CD8-positive, alpha-beta memory T cell (primary cell): ENCODE measurements at regions not wholly inside any gene's neighbourhood (a gene's known extent, or its start where the extent isn't known, plus 50 kb on each side); places are given as distances from the start of the nearest gene placed in this dataset.

Experiments used
- CTCF ChIA-PET: fragments of 350-600 bp; sonication (Branson Sonifier 250); formaldehyde crosslinking; loops from one replicate; lab custom pipeline; 2021; ENCODE audit warnings: antibody characterized with exemption; lab: Charles Lee
- POLR2A ChIA-PET: fragments of 350-600 bp; sonication (Branson Sonifier 250); formaldehyde crosslinking; loops from one replicate; lab custom pipeline; 2021; ENCODE audit warnings: antibody characterized with exemption; lab: Charles Lee
- DNase-seq, 5 donors: peaks; one replicate each; pipeline versions ENCODE4 v3.0.0 to v3.0.0-alpha.2; 2020 to 2022; ENCODE audit warnings: mixed read lengths in 1 of 5
- H3K27ac ChIP-seq: one replicate; pipeline ENCODE4 v1.7.0; 2013; ENCODE audit warnings: low read depth, mild to moderate bottlenecking, low read length, moderate library complexity
- H3K27me3 ChIP-seq: 2 replicates; pipeline ENCODE4 v1.7.0; 2013; ENCODE audit warnings: low read length, mild to moderate bottlenecking; ENCODE audit not compliant: insufficient read depth, poor library complexity, severe bottlenecking
- H3K36me3 ChIP-seq: 2 replicates; pipeline ENCODE4 v1.7.0; 2013; ENCODE audit warnings: mild to moderate bottlenecking, low read length, moderate library complexity; ENCODE audit not compliant: insufficient read depth
- H3K4me1 ChIP-seq: 2 replicates; pipeline ENCODE4 v1.7.0; 2013; ENCODE audit warnings: mild to moderate bottlenecking, low read length, moderate library complexity; ENCODE audit not compliant: insufficient read depth
- H3K4me3 ChIP-seq: 2 replicates; pipeline ENCODE4 v1.7.0; 2013; ENCODE audit warnings: mild to moderate bottlenecking, low read length
- H3K9me3 ChIP-seq: 2 replicates; pipeline ENCODE4 v1.7.0; 2013; ENCODE audit warnings: mild to moderate bottlenecking, low read length
- H3K27ac Mint-ChIP-seq, 8 donors: one replicate each; pipeline ENCODE4 v1.8.0; 2020 to 2021; ENCODE audit warnings: mixed read lengths in 8 of 8, mild to moderate bottlenecking in 6 of 8, inconsistent platforms in 3 of 8, moderate library complexity in 3 of 8
- H3K27me3 Mint-ChIP-seq, 2 donors: one replicate each; pipeline ENCODE4 v1.8.0; 2020 to 2021; ENCODE audit warnings: mixed read lengths in 2 of 2, mild to moderate bottlenecking in 1 of 2, moderate library complexity in 1 of 2
- H3K36me3 Mint-ChIP-seq, 3 donors: one replicate each; pipeline ENCODE4 v1.8.0; 2020 to 2021; ENCODE audit warnings: mixed read lengths in 3 of 3, inconsistent platforms in 1 of 3, mild to moderate bottlenecking in 1 of 3
- H3K4me1 Mint-ChIP-seq, 3 donors: one replicate each; pipeline ENCODE4 v1.8.0; 2020 to 2021; ENCODE audit warnings: mixed read lengths in 3 of 3, inconsistent platforms in 1 of 3, mild to moderate bottlenecking in 1 of 3
- H3K4me3 Mint-ChIP-seq, 7 donors: one replicate each; pipeline ENCODE4 v1.8.0; 2020 to 2021; ENCODE audit warnings: mixed read lengths in 7 of 7, mild to moderate bottlenecking in 6 of 7, moderate library complexity in 4 of 7, inconsistent platforms in 2 of 7
- H3K9me3 Mint-ChIP-seq, 5 donors: one replicate each; pipeline ENCODE4 v1.8.0; 2020 to 2022; ENCODE audit warnings: mixed read lengths in 5 of 5, mild to moderate bottlenecking in 3 of 5, moderate library complexity in 2 of 5, inconsistent platforms in 1 of 5

DNA sequence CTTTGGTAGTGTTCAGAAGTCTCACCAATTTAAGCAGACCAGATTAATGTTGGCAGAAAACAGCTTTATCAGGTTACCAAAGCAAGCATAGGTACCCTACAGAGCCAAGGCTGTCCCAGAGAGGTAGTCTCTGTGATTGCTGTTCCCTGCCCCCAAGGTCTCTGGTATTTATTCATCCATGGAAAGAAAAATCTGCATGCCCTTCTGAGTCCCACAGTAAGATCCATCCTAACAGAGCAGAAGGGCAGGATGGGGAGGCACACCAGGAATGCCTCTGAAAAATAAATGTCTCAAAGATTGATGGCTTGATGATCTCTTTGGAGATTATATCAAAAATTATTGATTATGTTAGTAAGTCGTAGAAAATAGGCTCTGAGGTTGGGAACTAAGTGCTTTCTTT lies 122.8 kb downstream of the FAT3 start:
- Histone ChIP-seq H3K4me3 (no peak overlapping the region), H3K4me1 (no peaks in the 10 kb centered on the region), H3K27ac (no peak overlapping the region), H3K9me3 (no peaks in the 10 kb centered on the region), H3K27me3 (no peaks in the 10 kb centered on the region), H3K36me3 (no peaks in the 10 kb centered on the region)
- H3K27ac Mint-ChIP-seq = no peak overlapping the region
- no peaks in the 10 kb centered on the region for H3K27me3 Mint-ChIP-seq
- no peaks in the 10 kb centered on the region for H3K4me1 Mint-ChIP-seq
- CTCF ChIA-PET = no interaction called here
- DNase-seq = no peak
- no peaks in the 10 kb centered on the region for H3K36me3 Mint-ChIP-seq
- no peak overlapping the region for H3K4me3 Mint-ChIP-seq
- POLR2A ChIA-PET = no interaction called here
- peaks cover 0 to 7% (median 0%) of the 10 kb centered on the region in 5 donors for H3K9me3 Mint-ChIP-seq

DNA sequence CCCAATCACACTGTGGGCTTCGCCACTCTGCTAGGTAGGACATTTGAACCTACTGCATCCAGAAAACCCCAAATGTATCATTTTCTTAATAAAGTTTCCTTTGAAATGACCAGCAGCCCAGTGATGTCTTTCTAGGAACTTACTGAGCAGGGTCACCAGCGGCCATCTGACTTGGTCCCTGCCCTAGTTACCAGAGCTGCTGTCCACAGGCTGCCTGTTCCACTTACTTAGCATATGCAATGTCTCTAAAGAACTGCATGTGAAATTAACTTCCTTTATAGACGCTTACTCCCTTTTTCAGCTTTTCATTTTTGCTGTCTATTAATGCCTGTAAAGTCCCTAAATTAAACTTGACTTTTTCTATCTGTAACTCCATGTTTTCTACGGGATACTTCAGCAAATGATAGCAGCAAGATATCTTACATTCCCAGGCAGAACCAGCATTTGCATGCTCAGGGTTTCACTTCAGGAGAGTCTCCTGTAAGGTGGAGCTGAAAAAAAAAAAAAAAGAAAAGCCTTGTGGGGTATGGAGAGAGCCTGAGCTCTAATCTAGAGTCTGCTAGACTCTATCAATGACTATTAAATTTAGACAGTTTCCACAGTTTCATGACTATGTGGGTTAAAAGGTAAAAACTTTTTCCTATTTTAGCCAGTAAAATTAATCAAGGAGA lies 125.0 kb downstream of the FAT3 start:
- no peaks in the 10 kb centered on the region for H3K36me3 Mint-ChIP-seq
- no peaks in the 10 kb centered on the region for H3K27me3 Mint-ChIP-seq
- no peak overlapping the region for H3K4me3 Mint-ChIP-seq
- H3K4me1 Mint-ChIP-seq = no peaks in the 10 kb centered on the region
- ChIA-PET POLR2A (no interaction called here), CTCF (no interaction called here)
- no peak for DNase-seq
- Histone ChIP-seq H3K27ac (no peak overlapping the region), H3K27me3 (no peaks in the 10 kb centered on the region), H3K36me3 (no peaks in the 10 kb centered on the region), H3K4me1 (no peaks in the 10 kb centered on the region), H3K4me3 (no peak overlapping the region), H3K9me3 (no peaks in the 10 kb centered on the region)
- no peak overlapping the region for H3K27ac Mint-ChIP-seq
- peaks cover 0 to 6% (median under 1%) of the 10 kb centered on the region in 5 donors for H3K9me3 Mint-ChIP-seq

DNA sequence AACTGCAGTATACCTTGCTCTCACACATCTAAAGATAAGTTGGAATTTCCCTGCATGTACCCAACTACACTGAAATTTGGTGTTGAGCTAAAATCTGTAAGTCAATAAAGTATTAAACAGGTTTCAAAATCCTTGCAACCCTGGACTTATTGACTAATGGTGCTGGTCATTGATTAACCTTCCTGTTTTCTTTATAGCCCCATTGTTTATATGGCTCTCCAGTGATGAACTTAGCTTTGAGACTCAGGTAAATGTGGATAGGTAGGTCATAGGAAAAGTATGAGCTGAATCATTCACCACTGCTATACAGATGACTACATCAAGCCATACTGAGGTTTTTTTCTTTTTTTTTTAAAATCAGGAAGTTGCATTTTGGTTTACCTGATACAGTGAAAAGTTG lies 132.7 kb downstream of the FAT3 start:
- Mint-ChIP-seq H3K27ac (no peak overlapping the region), H3K4me3 (no peak overlapping the region), H3K9me3 (peaks cover 0 to 6% (median 4%) of the 10 kb centered on the region in 5 donors), H3K4me1 (no peaks in the 10 kb centered on the region), H3K36me3 (no peaks in the 10 kb centered on the region), H3K27me3 (peaks cover 0 to 1% of the 10 kb centered on the region in 2 donors)
- no peak overlapping the region for H3K27ac ChIP-seq
- no peak for DNase-seq
- no peaks in the 10 kb centered on the region for H3K36me3 ChIP-seq
- no peaks in the 10 kb centered on the region for H3K4me1 ChIP-seq
- no peak overlapping the region for H3K4me3 ChIP-seq
- POLR2A ChIA-PET = no interaction called here
- CTCF ChIA-PET = no interaction called here
- no peaks in the 10 kb centered on the region for H3K27me3 ChIP-seq
- no peaks in the 10 kb centered on the region for H3K9me3 ChIP-seq

DNA sequence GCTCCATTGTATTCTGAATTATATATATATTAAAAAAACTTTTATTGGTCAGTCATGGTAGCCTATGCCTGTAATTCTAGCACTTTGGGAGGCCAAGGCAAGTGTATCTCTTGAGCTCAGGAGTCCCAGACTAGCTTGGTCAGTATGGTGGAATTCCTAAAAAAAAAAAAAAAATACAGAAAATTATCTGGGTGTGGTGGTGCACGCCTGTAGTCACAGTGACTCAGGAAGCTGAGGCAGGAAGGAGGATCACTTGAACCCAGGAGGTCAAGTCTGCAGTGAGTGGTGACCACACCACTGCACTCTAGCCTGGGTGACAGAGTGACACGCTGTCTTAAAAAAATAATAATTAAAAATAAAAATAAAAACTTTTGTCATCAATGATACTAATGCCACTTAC lies 133.2 kb downstream of the FAT3 start:
- Mint-ChIP-seq H3K36me3 (no peaks in the 10 kb centered on the region), H3K4me1 (no peaks in the 10 kb centered on the region), H3K27me3 (peaks cover 0 to 1% of the 10 kb centered on the region in 2 donors), H3K27ac (no peak overlapping the region), H3K4me3 (no peak overlapping the region), H3K9me3 (peaks cover 0 to 6% (median 4%) of the 10 kb centered on the region in 5 donors)
- H3K4me3 ChIP-seq = no peak overlapping the region
- no peaks in the 10 kb centered on the region for H3K36me3 ChIP-seq
- H3K4me1 ChIP-seq = no peaks in the 10 kb centered on the region
- no peak overlapping the region for H3K27ac ChIP-seq
- H3K27me3 ChIP-seq = no peaks in the 10 kb centered on the region
- CTCF ChIA-PET = no interaction called here
- POLR2A ChIA-PET = no interaction called here
- DNase-seq = no peak
- no peaks in the 10 kb centered on the region for H3K9me3 ChIP-seq

DNA sequence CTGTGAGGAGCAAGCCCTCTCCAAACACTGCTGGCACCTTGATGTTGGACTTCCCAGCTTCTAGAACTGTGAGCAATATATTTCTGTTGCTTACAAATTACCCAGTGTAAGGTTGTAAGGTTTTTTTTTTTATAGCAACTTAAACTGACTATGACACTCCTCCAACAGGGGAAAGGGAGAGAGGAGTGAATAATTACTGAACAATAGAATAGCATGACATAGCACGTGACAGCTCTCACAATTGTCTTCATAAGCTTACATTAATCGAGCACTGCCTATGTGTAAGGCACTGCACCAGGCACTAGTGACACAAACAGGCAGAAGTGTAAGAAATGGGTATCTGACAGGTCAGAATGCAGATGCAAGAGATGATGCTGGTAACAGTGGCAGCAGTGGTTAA lies 136.9 kb downstream of the FAT3 start:
- Mint-ChIP-seq H3K4me3 (no peak overlapping the region), H3K27me3 (no peaks in the 10 kb centered on the region), H3K4me1 (no peaks in the 10 kb centered on the region), H3K27ac (no peak overlapping the region), H3K36me3 (no peaks in the 10 kb centered on the region), H3K9me3 (peaks cover 0 to 5% (median 0%) of the 10 kb centered on the region in 5 donors)
- Histone ChIP-seq H3K36me3 (no peaks in the 10 kb centered on the region), H3K9me3 (no peaks in the 10 kb centered on the region), H3K4me1 (no peaks in the 10 kb centered on the region), H3K27ac (no peak overlapping the region), H3K4me3 (no peak overlapping the region), H3K27me3 (no peaks in the 10 kb centered on the region)
- DNase-seq = no peak
- POLR2A ChIA-PET = no interaction called here
- CTCF ChIA-PET = no interaction called here

DNA sequence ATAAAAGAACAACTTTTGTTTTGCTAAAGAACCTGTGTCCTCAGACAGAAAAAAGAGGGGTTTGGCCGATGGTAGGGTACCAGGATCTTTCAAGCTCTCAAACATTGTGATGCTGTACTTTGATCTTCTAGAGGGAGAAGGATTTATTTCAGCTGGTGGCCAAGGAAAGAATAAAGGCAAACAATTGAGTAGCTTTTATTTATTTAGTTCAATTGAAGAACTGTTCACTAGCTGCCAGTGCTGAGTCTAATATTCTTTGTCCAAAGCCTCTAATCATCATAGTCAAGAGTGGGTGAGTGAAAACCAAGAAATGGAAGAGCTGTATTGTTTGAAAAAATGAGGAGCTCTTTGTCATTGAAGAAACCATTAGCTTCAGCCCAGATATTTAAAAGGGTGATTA lies 138.4 kb downstream of the FAT3 start:
- CTCF ChIA-PET = no interaction called here
- POLR2A ChIA-PET = no interaction called here
- H3K4me3 ChIP-seq = no peak overlapping the region

DNA sequence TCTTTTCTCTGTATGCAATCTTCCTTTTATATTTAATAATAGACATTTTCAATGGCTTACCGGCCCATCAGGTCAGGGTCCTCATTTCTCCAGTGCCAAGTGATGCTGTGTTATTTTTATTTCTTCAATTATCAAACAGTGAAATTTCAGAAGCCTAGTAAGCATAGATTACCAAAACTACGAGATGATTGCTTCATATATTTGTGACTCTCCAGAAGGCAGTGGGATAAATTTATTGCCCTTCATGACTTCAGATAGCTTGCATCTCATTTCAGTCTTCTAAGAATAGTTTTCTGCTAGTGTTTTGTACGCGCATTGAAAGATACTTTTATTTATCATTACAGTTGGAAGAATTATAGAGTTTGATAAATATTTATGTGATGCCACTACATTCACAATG lies 139.6 kb downstream of the FAT3 start:
- POLR2A ChIA-PET = no interaction called here
- no peak for DNase-seq
- Histone ChIP-seq H3K4me3 (no peak overlapping the region), H3K4me1 (no peaks in the 10 kb centered on the region), H3K27ac (no peak overlapping the region), H3K27me3 (no peaks in the 10 kb centered on the region), H3K36me3 (no peaks in the 10 kb centered on the region), H3K9me3 (no peaks in the 10 kb centered on the region)
- H3K36me3 Mint-ChIP-seq = no peaks in the 10 kb centered on the region
- CTCF ChIA-PET = no interaction called here
- no peak overlapping the region for H3K4me3 Mint-ChIP-seq
- peaks cover 0 to 5% (median 0%) of the 10 kb centered on the region in 5 donors for H3K9me3 Mint-ChIP-seq
- H3K27me3 Mint-ChIP-seq = no peaks in the 10 kb centered on the region
- H3K27ac Mint-ChIP-seq = no peak overlapping the region
- H3K4me1 Mint-ChIP-seq = no peaks in the 10 kb centered on the region

More for the DNA sequence above, 138.4 kb downstream of the FAT3 start:
- Histone ChIP-seq H3K9me3 (no peaks in the 10 kb centered on the region), H3K36me3 (no peaks in the 10 kb centered on the region), H3K27ac (no peak overlapping the region), H3K4me1 (no peaks in the 10 kb centered on the region), H3K27me3 (no peaks in the 10 kb centered on the region)
- no peaks in the 10 kb centered on the region for H3K4me1 Mint-ChIP-seq
- no peak overlapping the region for H3K4me3 Mint-ChIP-seq
- no peak overlapping the region for H3K27ac Mint-ChIP-seq
- peaks cover 0 to 5% (median 0%) of the 10 kb centered on the region in 5 donors for H3K9me3 Mint-ChIP-seq
- no peaks in the 10 kb centered on the region for H3K36me3 Mint-ChIP-seq
- no peak for DNase-seq
- no peaks in the 10 kb centered on the region for H3K27me3 Mint-ChIP-seq

DNA sequence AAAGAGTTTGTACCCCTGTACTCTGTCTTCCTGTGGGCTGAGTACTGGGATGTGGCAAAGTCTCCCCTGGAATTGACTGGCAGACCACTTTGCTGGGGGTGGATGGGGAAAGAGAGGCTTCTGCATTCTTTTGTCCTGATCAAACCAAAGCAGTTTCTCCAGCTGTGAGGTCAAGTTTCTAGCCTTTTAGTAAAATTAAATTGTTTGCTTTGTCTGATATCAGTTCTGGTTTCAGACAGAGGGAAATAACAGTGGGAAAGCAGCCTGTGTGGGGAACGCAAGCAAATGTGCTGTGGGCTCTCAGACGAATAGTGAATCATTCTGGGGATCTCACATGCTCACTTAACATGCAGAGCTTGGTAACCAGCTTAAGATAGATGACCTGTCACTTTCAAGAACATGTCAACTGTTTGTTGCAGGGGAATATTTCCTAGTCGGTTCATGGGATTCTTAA lies 151.6 kb downstream of the FAT3 start:
- H3K9me3 Mint-ChIP-seq = peaks cover 0 to 5% (median 2%) of the 10 kb centered on the region in 5 donors
- Histone ChIP-seq H3K36me3 (no peaks in the 10 kb centered on the region), H3K27me3 (no peaks in the 10 kb centered on the region), H3K4me1 (no peaks in the 10 kb centered on the region), H3K27ac (no peak overlapping the region), H3K4me3 (no peak overlapping the region), H3K9me3 (no peaks in the 10 kb centered on the region)
- no peaks in the 10 kb centered on the region for H3K27me3 Mint-ChIP-seq
- H3K36me3 Mint-ChIP-seq = no peaks in the 10 kb centered on the region
- H3K4me1 Mint-ChIP-seq = no peaks in the 10 kb centered on the region
- no peak overlapping the region for H3K4me3 Mint-ChIP-seq
- DNase-seq = no peak
- POLR2A ChIA-PET = no interaction called here
- no peak overlapping the region for H3K27ac Mint-ChIP-seq
- CTCF ChIA-PET = no interaction called here
